ENCODE measurements at regions not wholly inside any gene's neighbourhood (a gene's known extent, or its start where the extent isn't known, plus 50 kb on each side); places are given as distances from the start of the nearest gene placed in this dataset.

DNA sequence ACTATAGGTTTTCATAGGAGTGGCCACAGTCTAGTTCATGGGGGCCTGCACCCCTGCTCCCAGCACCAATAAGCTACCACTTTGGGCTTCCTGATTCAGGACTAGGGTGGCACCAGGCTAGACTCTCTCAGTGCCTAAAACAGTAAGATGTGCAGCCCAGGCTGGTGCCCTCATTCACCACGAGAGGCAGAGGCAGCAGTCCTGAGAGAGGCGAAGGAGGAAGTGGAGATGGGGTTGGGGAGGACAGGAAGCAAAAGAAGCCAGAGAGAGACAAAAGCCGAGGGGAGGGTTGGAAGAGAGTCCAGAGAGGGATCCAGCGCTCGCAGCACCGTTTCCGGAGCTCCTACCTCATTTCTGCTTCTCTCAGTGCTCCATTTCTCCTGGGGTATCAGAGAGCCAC, 180.9 kb downstream of the MED10 start:
- TF ChIP-seq, protein P1, sequence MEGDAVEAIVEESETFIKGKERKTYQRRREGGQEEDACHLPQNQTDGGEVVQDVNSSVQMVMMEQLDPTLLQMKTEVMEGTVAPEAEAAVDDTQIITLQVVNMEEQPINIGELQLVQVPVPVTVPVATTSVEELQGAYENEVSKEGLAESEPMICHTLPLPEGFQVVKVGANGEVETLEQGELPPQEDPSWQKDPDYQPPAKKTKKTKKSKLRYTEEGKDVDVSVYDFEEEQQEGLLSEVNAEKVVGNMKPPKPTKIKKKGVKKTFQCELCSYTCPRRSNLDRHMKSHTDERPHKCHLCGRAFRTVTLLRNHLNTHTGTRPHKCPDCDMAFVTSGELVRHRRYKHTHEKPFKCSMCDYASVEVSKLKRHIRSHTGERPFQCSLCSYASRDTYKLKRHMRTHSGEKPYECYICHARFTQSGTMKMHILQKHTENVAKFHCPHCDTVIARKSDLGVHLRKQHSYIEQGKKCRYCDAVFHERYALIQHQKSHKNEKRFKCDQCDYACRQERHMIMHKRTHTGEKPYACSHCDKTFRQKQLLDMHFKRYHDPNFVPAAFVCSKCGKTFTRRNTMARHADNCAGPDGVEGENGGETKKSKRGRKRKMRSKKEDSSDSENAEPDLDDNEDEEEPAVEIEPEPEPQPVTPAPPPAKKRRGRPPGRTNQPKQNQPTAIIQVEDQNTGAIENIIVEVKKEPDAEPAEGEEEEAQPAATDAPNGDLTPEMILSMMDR (IDR thresholded peaks at IDR 0.05; ENCODE audit: partially characterized antibody, unreplicated experiment), result no peak
- peaks cover 4% of the 10 kb centered on the region for H3K27me3 Mint-ChIP-seq (ENCODE audit: unreplicated experiment)
- no peak for DNase-seq
- H3K36me3 Mint-ChIP-seq (ENCODE audit: unreplicated experiment), result peaks cover 21% of the 10 kb centered on the region
- no peaks in the 10 kb centered on the region for H3K4me1 Mint-ChIP-seq (ENCODE audit: low read depth, unreplicated experiment)
- H3K9me3 Mint-ChIP-seq (ENCODE audit: unreplicated experiment), result peaks cover 2% of the 10 kb centered on the region
- no peak overlapping the region for H3K27ac Mint-ChIP-seq (ENCODE audit: unreplicated experiment)
- no peak overlapping the region for H3K4me3 Mint-ChIP-seq (ENCODE audit: unreplicated experiment)

DNA sequence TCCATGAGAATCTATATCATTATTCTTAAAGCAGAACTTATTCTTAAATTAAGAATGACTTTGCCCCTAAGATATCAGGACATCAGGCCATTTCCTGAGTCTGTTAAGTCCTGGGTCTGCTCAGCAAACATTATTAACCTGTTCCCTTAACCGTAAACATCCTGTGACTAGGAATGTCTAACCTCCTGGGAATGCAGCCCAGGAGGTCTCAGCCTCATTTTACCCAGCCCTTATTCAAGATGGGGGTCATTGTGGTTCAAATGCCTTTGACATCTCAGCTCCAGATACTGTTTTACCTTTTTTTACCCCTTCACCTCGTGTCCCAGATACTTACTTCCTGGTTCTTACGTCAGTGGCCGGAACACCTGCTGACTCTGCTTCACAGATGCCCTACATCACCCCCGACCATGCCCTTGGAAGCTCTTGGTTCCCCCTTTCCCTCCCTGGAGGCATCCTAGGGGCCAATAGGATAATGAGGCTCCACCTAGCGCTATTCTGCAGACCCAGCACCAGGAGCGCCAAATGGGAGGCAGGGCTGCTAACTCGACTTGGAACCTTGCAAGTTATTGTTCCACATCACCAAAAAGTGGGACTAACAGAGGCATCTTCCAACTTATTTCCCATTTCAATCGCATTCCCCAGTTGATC, 182.5 kb downstream of the MED10 start:
- Mint-ChIP-seq H3K27me3 (ENCODE audit: unreplicated experiment) (peaks cover 2% of the 10 kb centered on the region), H3K9me3 (ENCODE audit: unreplicated experiment) (no peaks in the 10 kb centered on the region), H3K36me3 (ENCODE audit: unreplicated experiment) (peaks cover 14% of the 10 kb centered on the region), H3K4me1 (ENCODE audit: low read depth, unreplicated experiment) (peaks cover under 1% of the 10 kb centered on the region), H3K27ac (ENCODE audit: unreplicated experiment) (no peak overlapping the region), H3K4me3 (ENCODE audit: unreplicated experiment) (no peak overlapping the region)
- DNase-seq, result no peak
- TF ChIP-seq, protein P1 (IDR thresholded peaks at IDR 0.05; ENCODE audit: partially characterized antibody, unreplicated experiment), result no peak

DNA sequence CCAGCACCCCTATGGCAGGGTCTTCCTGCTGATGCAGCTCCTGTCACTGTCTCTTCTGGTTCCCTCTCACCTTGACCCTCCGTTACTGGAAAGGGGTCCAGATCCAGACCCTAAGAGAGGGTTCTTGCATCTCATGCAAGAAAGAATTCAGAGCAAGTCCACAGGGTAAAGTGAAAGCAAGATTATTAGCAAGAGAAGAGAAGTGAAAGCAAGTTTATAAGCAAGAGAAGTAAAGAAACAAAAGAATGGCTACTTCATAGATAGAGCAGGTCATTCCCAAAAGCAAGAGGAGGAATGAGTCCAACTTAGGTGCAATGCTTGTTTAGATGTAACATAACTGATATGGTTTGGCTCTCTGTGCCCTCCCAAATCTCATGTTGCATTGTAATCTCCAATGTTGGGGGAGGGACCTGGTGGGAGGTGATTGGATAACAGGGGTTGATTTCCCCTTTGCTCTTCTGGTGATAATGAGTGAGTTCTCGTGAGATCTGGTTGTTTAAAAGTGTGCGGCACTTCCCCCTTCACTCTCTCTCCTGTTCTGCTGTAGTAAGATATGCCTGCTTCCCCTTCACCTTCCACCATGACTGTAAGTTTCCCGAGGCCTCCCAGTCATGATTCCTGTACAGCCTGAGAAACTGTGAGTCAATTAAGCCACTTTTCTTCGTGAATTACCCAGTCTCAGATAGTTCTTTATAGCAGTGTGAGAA, 183.3 kb downstream of the MED10 start:
- no peaks in the 10 kb centered on the region for H3K9me3 Mint-ChIP-seq (ENCODE audit: unreplicated experiment)
- TF ChIP-seq, protein P1 (IDR thresholded peaks at IDR 0.05; ENCODE audit: partially characterized antibody, unreplicated experiment), result no peak
- DNase-seq, result no peak
- H3K27ac Mint-ChIP-seq (ENCODE audit: unreplicated experiment), result no peak overlapping the region
- no peak overlapping the region for H3K4me3 Mint-ChIP-seq (ENCODE audit: unreplicated experiment)
- H3K27me3 Mint-ChIP-seq (ENCODE audit: unreplicated experiment), result peaks cover 2% of the 10 kb centered on the region
- peaks cover 2% of the 10 kb centered on the region for H3K4me1 Mint-ChIP-seq (ENCODE audit: low read depth, unreplicated experiment)
- H3K36me3 Mint-ChIP-seq (ENCODE audit: unreplicated experiment), result peaks cover 7% of the 10 kb centered on the region

DNA sequence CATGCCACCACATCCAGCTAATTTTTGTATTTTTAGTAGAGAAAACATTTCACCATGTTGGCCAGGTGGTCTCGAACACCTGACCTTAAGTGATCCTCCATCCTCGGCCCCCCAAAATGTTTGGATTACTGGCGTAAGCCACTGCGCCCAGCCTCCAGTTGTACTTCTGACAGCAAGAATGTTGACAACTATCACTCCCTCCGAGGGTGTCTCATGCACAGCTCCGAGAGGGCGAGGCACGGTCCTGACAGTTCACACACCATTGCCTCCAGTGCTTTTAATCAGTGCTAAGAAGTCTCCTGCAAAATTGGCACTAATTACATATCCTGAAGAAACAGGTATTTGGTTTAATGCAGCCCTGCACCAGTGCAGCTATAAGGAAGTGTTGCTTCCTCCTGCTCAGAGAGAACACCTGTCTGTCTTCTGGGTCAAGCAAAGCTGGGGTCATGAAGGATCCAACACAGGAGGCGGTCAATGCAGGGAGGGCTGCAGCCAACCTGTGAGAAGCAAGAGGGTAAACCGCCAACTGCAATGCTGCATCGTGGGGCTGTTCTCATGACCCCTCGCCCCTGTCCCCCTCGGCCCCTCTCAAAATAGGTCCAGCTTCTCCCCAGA, 184.0 kb downstream of the MED10 start:
- Mint-ChIP-seq H3K4me1 (ENCODE audit: low read depth, unreplicated experiment) (peaks cover 3% of the 10 kb centered on the region), H3K4me3 (ENCODE audit: unreplicated experiment) (no peak overlapping the region), H3K27me3 (ENCODE audit: unreplicated experiment) (peaks cover 2% of the 10 kb centered on the region), H3K27ac (ENCODE audit: unreplicated experiment) (no peak overlapping the region), H3K9me3 (ENCODE audit: unreplicated experiment) (peaks cover 2% of the 10 kb centered on the region), H3K36me3 (ENCODE audit: unreplicated experiment) (peaks cover 5% of the 10 kb centered on the region)
- DNase-seq, result no peak
- TF ChIP-seq, protein P1 (IDR thresholded peaks at IDR 0.05; ENCODE audit: partially characterized antibody, unreplicated experiment), result no peak

DNA sequence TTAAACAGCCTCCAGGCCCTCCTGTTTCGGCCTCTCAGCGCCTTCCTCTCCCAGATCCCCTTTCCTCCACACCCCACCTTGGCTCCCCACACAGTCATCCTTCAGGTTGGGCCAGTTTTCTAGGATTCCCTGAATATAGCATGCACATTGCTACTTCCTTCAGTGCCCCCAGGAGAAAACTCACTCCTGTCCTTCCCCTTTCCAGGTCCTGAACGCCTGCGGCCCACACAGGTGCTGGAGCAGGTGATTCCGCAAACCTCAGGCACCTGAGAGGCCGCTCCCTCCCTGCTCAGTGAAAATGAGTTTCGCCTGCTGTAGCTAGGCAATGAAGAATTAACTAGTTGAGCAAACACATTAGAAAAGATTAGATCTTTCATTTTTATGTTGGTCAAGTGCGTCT, 185.0 kb downstream of the MED10 start:
- peaks cover 2% of the 10 kb centered on the region for H3K9me3 Mint-ChIP-seq (ENCODE audit: unreplicated experiment)
- H3K4me1 Mint-ChIP-seq (ENCODE audit: low read depth, unreplicated experiment), result peaks cover 3% of the 10 kb centered on the region
- H3K36me3 Mint-ChIP-seq (ENCODE audit: unreplicated experiment), result peaks cover 5% of the 10 kb centered on the region
- DNase-seq, result no peak
- peaks cover 2% of the 10 kb centered on the region for H3K27me3 Mint-ChIP-seq (ENCODE audit: unreplicated experiment)
- TF ChIP-seq, protein P1 (IDR thresholded peaks at IDR 0.05; ENCODE audit: partially characterized antibody, unreplicated experiment), result no peak
- no peak overlapping the region for H3K4me3 Mint-ChIP-seq (ENCODE audit: unreplicated experiment)
- H3K27ac Mint-ChIP-seq (ENCODE audit: unreplicated experiment), result no peak overlapping the region

All from glutamatergic neuron (in vitro differentiated cells).